SK-N-SH treated with all-trans-retinoic acid at 6 μM for 48 hours (cell line): ENCODE measurements at regions not wholly inside any gene's neighbourhood (a gene's known extent, or its start where the extent isn't known, plus 50 kb on each side); places are given as distances from the start of the nearest gene placed in this dataset.

Source experiments
- GLIS3 ChIP-seq: fragments of 250-450 bp; sonication (Bioruptor Pico); IDR thresholded peaks from 2 replicates; pipeline ENCODE4 v1.5.0; 2020; ENCODE audit warnings: mild to moderate bottlenecking, moderate library complexity
- ISL1 ChIP-seq: fragments of 250-450 bp; sonication (Bioruptor Pico); IDR thresholded peaks from 2 replicates; pipeline ENCODE4 v2.1.2; 2022; ENCODE audit warnings: mild to moderate bottlenecking, moderate library complexity
- OSR1 ChIP-seq: fragments of 250-450 bp; sonication (Bioruptor Pico); IDR thresholded peaks from 2 replicates; pipeline ENCODE4 v1.8.0; 2022; ENCODE audit warnings: moderate library complexity, mild to moderate bottlenecking, inconsistent platforms
- RARB ChIP-seq: fragments of 250-450 bp; sonication (Bioruptor Pico); IDR thresholded peaks from 2 replicates; pipeline ENCODE4 v1.8.0; 2021; ENCODE audit warnings: mild to moderate bottlenecking, moderate library complexity
- ZC3H10 ChIP-seq: fragments of 250-450 bp; sonication (Bioruptor Pico); IDR thresholded peaks from 2 replicates; pipeline ENCODE4 v1.5.1; 2021; ENCODE audit warnings: mild to moderate bottlenecking, moderate library complexity
- TF ChIP-seq, protein P1 (sequence below): fragments of 250-450 bp; sonication (Bioruptor Pico); IDR thresholded peaks from 2 replicates; pipeline ENCODE4 v1.8.0; 2021; ENCODE audit warnings: low read depth, mild to moderate bottlenecking, moderate library complexity, borderline replicate concordance
- TF ChIP-seq, protein P2 (sequence below): fragments of 250-450 bp; sonication (Bioruptor Pico); IDR thresholded peaks from 2 replicates; pipeline ENCODE4 v1.5.0; 2020; ENCODE audit warnings: mild to moderate bottlenecking, moderate library complexity

DNA sequence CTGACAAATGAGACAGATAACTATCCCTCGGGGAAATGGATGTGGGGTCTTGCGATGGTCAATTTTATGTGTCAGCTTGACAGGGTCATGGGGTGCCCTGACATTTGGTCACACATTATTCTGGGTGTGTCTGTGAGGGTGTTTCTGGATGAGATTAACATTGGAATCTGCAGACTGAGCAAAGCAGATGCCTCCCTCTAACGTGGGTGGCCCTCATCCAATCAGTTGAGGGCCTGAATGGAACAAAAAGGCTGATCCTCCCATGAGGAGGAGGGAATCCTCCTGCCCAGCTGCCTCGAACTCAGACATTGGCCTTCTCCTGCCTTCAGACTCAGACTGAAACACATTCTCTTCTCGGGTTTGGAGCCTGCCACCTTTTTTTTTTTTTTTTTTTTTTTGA lies 69.0 kb downstream of the MINAR1 start:
- TF ChIP-seq OSR1 (CRISPR knock-in tag) (no peak), RARB (CRISPR knock-in tag) (no peak), GLIS3 (CRISPR knock-in tag) (no peak), ZC3H10 (no peak), ISL1 (CRISPR knock-in tag) (no peak)
- TF ChIP-seq, protein P1, sequence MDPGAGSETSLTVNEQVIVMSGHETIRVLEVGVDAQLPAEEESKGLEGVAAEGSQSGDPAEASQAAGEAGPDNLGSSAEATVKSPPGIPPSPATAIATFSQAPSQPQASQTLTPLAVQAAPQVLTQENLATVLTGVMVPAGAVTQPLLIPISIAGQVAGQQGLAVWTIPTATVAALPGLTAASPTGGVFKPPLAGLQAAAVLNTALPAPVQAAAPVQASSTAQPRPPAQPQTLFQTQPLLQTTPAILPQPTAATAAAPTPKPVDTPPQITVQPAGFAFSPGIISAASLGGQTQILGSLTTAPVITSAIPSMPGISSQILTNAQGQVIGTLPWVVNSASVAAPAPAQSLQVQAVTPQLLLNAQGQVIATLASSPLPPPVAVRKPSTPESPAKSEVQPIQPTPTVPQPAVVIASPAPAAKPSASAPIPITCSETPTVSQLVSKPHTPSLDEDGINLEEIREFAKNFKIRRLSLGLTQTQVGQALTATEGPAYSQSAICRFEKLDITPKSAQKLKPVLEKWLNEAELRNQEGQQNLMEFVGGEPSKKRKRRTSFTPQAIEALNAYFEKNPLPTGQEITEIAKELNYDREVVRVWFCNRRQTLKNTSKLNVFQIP (CRISPR knock-in tag), result no peak
- TF ChIP-seq, protein P2, sequence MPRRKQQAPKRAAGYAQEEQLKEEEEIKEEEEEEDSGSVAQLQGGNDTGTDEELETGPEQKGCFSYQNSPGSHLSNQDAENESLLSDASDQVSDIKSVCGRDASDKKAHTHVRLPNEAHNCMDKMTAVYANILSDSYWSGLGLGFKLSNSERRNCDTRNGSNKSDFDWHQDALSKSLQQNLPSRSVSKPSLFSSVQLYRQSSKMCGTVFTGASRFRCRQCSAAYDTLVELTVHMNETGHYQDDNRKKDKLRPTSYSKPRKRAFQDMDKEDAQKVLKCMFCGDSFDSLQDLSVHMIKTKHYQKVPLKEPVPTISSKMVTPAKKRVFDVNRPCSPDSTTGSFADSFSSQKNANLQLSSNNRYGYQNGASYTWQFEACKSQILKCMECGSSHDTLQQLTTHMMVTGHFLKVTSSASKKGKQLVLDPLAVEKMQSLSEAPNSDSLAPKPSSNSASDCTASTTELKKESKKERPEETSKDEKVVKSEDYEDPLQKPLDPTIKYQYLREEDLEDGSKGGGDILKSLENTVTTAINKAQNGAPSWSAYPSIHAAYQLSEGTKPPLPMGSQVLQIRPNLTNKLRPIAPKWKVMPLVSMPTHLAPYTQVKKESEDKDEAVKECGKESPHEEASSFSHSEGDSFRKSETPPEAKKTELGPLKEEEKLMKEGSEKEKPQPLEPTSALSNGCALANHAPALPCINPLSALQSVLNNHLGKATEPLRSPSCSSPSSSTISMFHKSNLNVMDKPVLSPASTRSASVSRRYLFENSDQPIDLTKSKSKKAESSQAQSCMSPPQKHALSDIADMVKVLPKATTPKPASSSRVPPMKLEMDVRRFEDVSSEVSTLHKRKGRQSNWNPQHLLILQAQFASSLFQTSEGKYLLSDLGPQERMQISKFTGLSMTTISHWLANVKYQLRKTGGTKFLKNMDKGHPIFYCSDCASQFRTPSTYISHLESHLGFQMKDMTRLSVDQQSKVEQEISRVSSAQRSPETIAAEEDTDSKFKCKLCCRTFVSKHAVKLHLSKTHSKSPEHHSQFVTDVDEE (CRISPR knock-in tag), result no peak
